Testis (tissue), 2 donors: ENCODE measurements at regions not wholly inside any gene's neighbourhood (a gene's known extent, or its start where the extent isn't known, plus 50 kb on each side); places are given as distances from the start of the nearest gene placed in this dataset.

Experiments used
- POLR2A ChIP-seq: fragments of 450-650 bp; IDR thresholded peaks from one replicate; pipeline ENCODE4 v1.6.1; 2017; ENCODE audit warnings: antibody characterized with exemption, mild to moderate bottlenecking, moderate library complexity
- TF ChIP-seq, protein P1 (sequence below), 3 experiments: fragments of 450-650 bp in 2 of 3; fragments of 200-600 bp in 1 of 3; sonication (generic) in 1 of 3; IDR thresholded peaks; one replicate each; pipeline ENCODE4 v1.5.1; 2016 to 2019; ENCODE audit warnings: antibody characterized with exemption in 3 of 3, mild to moderate bottlenecking in 2 of 3, moderate library complexity in 1 of 3

DNA sequence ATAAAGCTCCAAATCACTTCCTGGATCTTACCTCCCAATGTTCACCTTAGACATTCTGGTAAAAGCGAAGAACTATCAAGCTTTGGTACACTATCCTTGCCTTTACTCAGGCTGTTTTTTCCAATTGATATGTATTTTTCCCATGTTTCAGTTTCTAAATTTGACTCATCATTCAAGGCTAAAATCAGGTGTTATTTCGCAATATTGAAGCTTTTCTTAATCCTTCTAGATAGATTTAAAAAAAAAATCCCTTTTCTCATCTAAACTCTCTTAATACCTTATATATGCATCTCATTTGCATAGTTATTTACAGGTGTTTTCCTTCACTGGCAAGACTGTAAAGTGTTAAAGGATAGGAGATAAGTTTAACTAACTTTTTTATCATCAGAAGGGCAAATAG lies 608.1 kb upstream of the FAM241A start:
- TF ChIP-seq, protein P1, sequence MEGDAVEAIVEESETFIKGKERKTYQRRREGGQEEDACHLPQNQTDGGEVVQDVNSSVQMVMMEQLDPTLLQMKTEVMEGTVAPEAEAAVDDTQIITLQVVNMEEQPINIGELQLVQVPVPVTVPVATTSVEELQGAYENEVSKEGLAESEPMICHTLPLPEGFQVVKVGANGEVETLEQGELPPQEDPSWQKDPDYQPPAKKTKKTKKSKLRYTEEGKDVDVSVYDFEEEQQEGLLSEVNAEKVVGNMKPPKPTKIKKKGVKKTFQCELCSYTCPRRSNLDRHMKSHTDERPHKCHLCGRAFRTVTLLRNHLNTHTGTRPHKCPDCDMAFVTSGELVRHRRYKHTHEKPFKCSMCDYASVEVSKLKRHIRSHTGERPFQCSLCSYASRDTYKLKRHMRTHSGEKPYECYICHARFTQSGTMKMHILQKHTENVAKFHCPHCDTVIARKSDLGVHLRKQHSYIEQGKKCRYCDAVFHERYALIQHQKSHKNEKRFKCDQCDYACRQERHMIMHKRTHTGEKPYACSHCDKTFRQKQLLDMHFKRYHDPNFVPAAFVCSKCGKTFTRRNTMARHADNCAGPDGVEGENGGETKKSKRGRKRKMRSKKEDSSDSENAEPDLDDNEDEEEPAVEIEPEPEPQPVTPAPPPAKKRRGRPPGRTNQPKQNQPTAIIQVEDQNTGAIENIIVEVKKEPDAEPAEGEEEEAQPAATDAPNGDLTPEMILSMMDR (IDR thresholded peaks at IDR 0.05), result no peak
- no peak for TF ChIP-seq POLR2A
